HG03135 (cell line): ENCODE measurements at regions not wholly inside any gene's neighbourhood (a gene's known extent, or its start where the extent isn't known, plus 50 kb on each side); places are given as distances from the start of the nearest gene placed in this dataset.

ENCODE experiments used
- ATAC-seq: cut with Tn5 transposase; IDR thresholded peaks from one replicate; pipeline ENCODE4 v1.9.1; 2021; ENCODE audit warnings: mild to moderate bottlenecking, moderate library complexity; ENCODE audit not compliant: unreplicated experiment

- ATAC-seq = no peak
These were observed 190.4 kb upstream of the PCDH10 start for GRCh38 chr4:132958457-132959263.

- ATAC-seq = no peak
These were observed 167.5 kb upstream of the PCDH10 start for GRCh38 chr4:132981611-132982010.

- no peak for ATAC-seq
These were observed 166.9 kb upstream of the PCDH10 start for GRCh38 chr4:132982151-132982550.

- ATAC-seq = no peak
These were observed 158.0 kb upstream of the PCDH10 start for GRCh38 chr4:132991111-132991510.

GRCh38 chr4:132992686-132993085 lies 156.4 kb upstream of the PCDH10 start:
- ATAC-seq = no peak

- no peak for ATAC-seq
These were observed 150.4 kb upstream of the PCDH10 start for GRCh38 chr4:132998585-132999230.

- no peak for ATAC-seq
These were observed 149.1 kb upstream of the PCDH10 start for GRCh38 chr4:133000012-133000411.

GRCh38 chr4:133003169-133003568 lies 145.9 kb upstream of the PCDH10 start:
- no peak for ATAC-seq

- ATAC-seq = no peak
These were observed 134.5 kb upstream of the PCDH10 start for GRCh38 chr4:133014473-133015135.

GRCh38 chr4:133045288-133045687 lies 103.8 kb upstream of the PCDH10 start:
- no peak for ATAC-seq

GRCh38 chr4:133046156-133046555 lies 102.9 kb upstream of the PCDH10 start:
- no peak for ATAC-seq

- no peak for ATAC-seq
These were observed 90.4 kb upstream of the PCDH10 start for GRCh38 chr4:133058701-133059100.

- no peak for ATAC-seq
These were observed 90.0 kb upstream of the PCDH10 start for GRCh38 chr4:133059117-133059516.

GRCh38 chr4:133062851-133063250 lies 86.2 kb upstream of the PCDH10 start:
- no peak for ATAC-seq

GRCh38 chr4:133068083-133068482 lies 81.0 kb upstream of the PCDH10 start:
- ATAC-seq = no peak

GRCh38 chr4:133081246-133081645 lies 67.8 kb upstream of the PCDH10 start:
- no peak for ATAC-seq

- no peak for ATAC-seq
These were observed 64.7 kb upstream of the PCDH10 start for GRCh38 chr4:133084421-133084820.

- no peak for ATAC-seq
These were observed 53.5 kb upstream of the PCDH10 start for GRCh38 chr4:133095591-133095990.

GRCh38 chr4:133096972-133097371 lies 52.1 kb upstream of the PCDH10 start:
- no peak for ATAC-seq
